ENCODE measurements at regions not wholly inside any gene's neighbourhood (a gene's known extent, or its start where the extent isn't known, plus 50 kb on each side); places are given as distances from the start of the nearest gene placed in this dataset.

GRCh38 chr13:37429976-37430375 is 168.6 kb downstream of the POSTN start:
- no peaks in the 10 kb centered on the region for H3K36me3 Mint-ChIP-seq (ENCODE audit: insufficient read depth)
- H3K9me3 Mint-ChIP-seq (ENCODE audit: low read depth) = no peaks in the 10 kb centered on the region
- H3K27ac Mint-ChIP-seq = no peak overlapping the region
- no peaks in the 10 kb centered on the region for H3K27me3 Mint-ChIP-seq
- no peak for DNase-seq (ENCODE audit: low spot score, unreplicated experiment)
- peaks cover 6% of the 10 kb centered on the region for H3K4me1 Mint-ChIP-seq (ENCODE audit: low read depth)
- no peak overlapping the region for H3K4me3 Mint-ChIP-seq (ENCODE audit: low read depth)
- no peak for TF ChIP-seq CTCF (IDR thresholded peaks at IDR 0.05; ENCODE audit: unreplicated experiment)

GRCh38 chr13:37427843-37428494 is 170.6 kb downstream of the POSTN start:
- Mint-ChIP-seq H3K4me1 (ENCODE audit: low read depth) (peaks cover 6% of the 10 kb centered on the region), H3K27ac (no peak overlapping the region), H3K36me3 (ENCODE audit: insufficient read depth) (no peaks in the 10 kb centered on the region), H3K27me3 (no peaks in the 10 kb centered on the region), H3K4me3 (ENCODE audit: low read depth) (no peak overlapping the region), H3K9me3 (ENCODE audit: low read depth) (no peaks in the 10 kb centered on the region)
- no peak for DNase-seq (ENCODE audit: low spot score, unreplicated experiment)
- peak; percentile 36 for TF ChIP-seq CTCF (IDR thresholded peaks at IDR 0.05; ENCODE audit: unreplicated experiment)

- H3K4me3 Mint-ChIP-seq (ENCODE audit: low read depth) = no peak overlapping the region
- no peak for TF ChIP-seq CTCF (IDR thresholded peaks at IDR 0.05; ENCODE audit: unreplicated experiment)
- peaks cover 3% of the 10 kb centered on the region for H3K4me1 Mint-ChIP-seq (ENCODE audit: low read depth)
- H3K27me3 Mint-ChIP-seq = peaks cover 3% of the 10 kb centered on the region
- H3K9me3 Mint-ChIP-seq (ENCODE audit: low read depth) = no peaks in the 10 kb centered on the region
- no peaks in the 10 kb centered on the region for H3K36me3 Mint-ChIP-seq (ENCODE audit: insufficient read depth)
- H3K27ac Mint-ChIP-seq = no peak overlapping the region
- no peak for DNase-seq (ENCODE audit: low spot score, unreplicated experiment)
These were observed 180.1 kb downstream of the POSTN start for GRCh38 chr13:37418490-37418889.

GRCh38 chr13:37417060-37417441 is 181.5 kb downstream of the POSTN start:
- Mint-ChIP-seq H3K9me3 (ENCODE audit: low read depth) (no peaks in the 10 kb centered on the region), H3K4me1 (ENCODE audit: low read depth) (peaks cover 3% of the 10 kb centered on the region), H3K4me3 (ENCODE audit: low read depth) (no peak overlapping the region)

GRCh38 chr13:37416291-37417059 is 182.1 kb downstream of the POSTN start:
- Mint-ChIP-seq H3K4me3 (ENCODE audit: low read depth) (no peak overlapping the region), H3K9me3 (ENCODE audit: low read depth) (no peaks in the 10 kb centered on the region), H3K27ac (no peak overlapping the region), H3K4me1 (ENCODE audit: low read depth) (peaks cover 3% of the 10 kb centered on the region), H3K36me3 (ENCODE audit: insufficient read depth) (no peaks in the 10 kb centered on the region), H3K27me3 (peaks cover 4% of the 10 kb centered on the region)
- DNase-seq (ENCODE audit: low spot score, unreplicated experiment) = no peak
- no peak for TF ChIP-seq CTCF (IDR thresholded peaks at IDR 0.05; ENCODE audit: unreplicated experiment)

More at GRCh38 chr13:37417060-37417441, 181.5 kb downstream of the POSTN start:
- H3K27me3 Mint-ChIP-seq = peaks cover 3% of the 10 kb centered on the region
- DNase-seq (ENCODE audit: low spot score, unreplicated experiment) = no peak
- no peak overlapping the region for H3K27ac Mint-ChIP-seq
- TF ChIP-seq CTCF (IDR thresholded peaks at IDR 0.05; ENCODE audit: unreplicated experiment) = no peak
- H3K36me3 Mint-ChIP-seq (ENCODE audit: insufficient read depth) = no peaks in the 10 kb centered on the region
